ENCODE measurements at regions not wholly inside any gene's neighbourhood (a gene's known extent, or its start where the extent isn't known, plus 50 kb on each side); places are given as distances from the start of the nearest gene placed in this dataset.

DNA sequence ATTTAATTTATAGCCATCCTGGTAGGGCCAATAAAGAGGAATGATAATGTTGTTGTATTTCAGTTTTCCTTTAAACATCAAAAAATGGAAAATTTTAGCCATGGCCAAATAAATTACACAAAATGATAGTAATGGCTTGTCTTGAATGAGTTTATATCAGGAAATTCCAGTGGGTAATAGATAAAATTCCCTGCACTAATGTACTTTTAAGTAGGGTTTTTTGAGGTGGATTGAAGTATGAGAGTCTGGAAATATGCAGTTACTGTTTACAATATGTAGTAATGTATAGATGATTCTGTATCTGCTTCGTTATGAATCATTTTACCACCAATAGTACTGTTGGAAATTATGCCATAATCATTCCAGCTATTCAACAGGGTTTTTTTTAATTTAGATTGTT is 219.4 kb upstream of the ROBO2 start:
- peaks cover 13% of the 10 kb centered on the region for H3K9me3 Mint-ChIP-seq
- POLR2A ChIA-PET = no interaction called here

DNA sequence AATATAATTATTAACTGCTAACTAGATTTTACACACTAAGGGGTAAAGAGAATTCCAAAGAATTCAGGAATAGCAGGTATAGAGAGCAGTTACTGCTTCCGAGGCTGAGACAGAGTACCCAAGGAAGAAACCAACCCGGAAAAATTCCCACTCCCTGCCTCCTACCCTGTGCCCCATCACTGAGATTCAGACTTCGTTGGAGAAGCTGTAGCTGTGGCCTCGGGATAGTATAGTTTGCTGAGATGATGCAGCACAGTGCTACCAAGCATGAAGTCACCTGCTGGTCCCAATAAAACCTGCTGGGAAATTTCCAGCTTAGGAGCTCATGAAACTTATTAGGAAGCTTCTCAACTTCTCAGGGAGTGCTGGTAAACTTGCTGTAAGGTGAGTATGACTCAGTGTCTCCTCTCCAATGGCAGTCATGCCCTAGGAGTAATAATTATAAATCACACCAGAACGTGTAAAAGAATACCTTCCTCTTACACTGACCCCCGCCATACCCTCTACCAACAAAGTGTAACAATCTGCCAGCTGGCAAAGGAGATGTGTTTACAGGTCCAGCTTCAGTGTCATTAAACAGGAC is 215.2 kb upstream of the ROBO2 start:
- H3K27ac Mint-ChIP-seq = no peak overlapping the region
- no peaks in the 10 kb centered on the region for H3K36me3 Mint-ChIP-seq (ENCODE audit: low read depth)
- ChIA-PET POLR2A (no interaction called here), CTCF (no interaction called here)
- H3K4me1 Mint-ChIP-seq = no peaks in the 10 kb centered on the region
- no peak overlapping the region for H3K4me3 Mint-ChIP-seq
- peaks cover 5% of the 10 kb centered on the region for H3K9me3 Mint-ChIP-seq
- H3K27me3 Mint-ChIP-seq = no peaks in the 10 kb centered on the region
- DNase-seq = no peak

More for the DNA sequence above, 219.4 kb upstream of the ROBO2 start:
- no peaks in the 10 kb centered on the region for H3K4me1 Mint-ChIP-seq
- CTCF ChIA-PET = no interaction called here
- no peak overlapping the region for H3K4me3 Mint-ChIP-seq
- no peak for DNase-seq
- no peaks in the 10 kb centered on the region for H3K27me3 Mint-ChIP-seq
- no peak overlapping the region for H3K27ac Mint-ChIP-seq
- no peaks in the 10 kb centered on the region for H3K36me3 Mint-ChIP-seq (ENCODE audit: low read depth)

DNA sequence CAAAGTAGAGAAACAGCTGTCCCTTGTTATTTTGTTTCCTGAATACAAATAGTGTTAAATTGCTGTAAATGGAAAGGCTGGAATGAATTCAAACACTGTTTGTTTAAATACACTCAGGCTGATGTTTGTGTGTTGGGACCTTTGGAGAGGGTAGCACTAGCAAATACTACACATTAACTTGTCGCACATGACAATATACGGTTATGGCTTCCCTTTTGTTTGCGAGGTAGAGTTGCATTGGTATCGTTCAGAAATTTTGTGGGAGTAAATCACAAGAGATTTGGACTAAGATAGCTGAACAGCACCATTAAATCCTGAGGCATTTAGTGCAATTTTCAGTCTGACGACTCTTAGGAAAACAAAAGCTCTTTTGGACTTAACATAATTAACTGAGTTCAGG is 213.0 kb upstream of the ROBO2 start:
- Mint-ChIP-seq H3K4me3 (no peak overlapping the region), H3K4me1 (no peaks in the 10 kb centered on the region), H3K9me3 (peaks cover 5% of the 10 kb centered on the region), H3K36me3 (ENCODE audit: low read depth) (no peaks in the 10 kb centered on the region), H3K27me3 (no peaks in the 10 kb centered on the region), H3K27ac (no peak overlapping the region)
- ChIA-PET POLR2A (no interaction called here), CTCF (no interaction called here)
- DNase-seq = no peak

- Mint-ChIP-seq H3K4me3 (no peak overlapping the region), H3K36me3 (ENCODE audit: low read depth) (no peaks in the 10 kb centered on the region), H3K27me3 (no peaks in the 10 kb centered on the region), H3K27ac (no peak overlapping the region), H3K4me1 (no peaks in the 10 kb centered on the region), H3K9me3 (peaks cover 5% of the 10 kb centered on the region)
- DNase-seq = no peak
- CTCF ChIA-PET = no interaction called here
- POLR2A ChIA-PET = no interaction called here
These were observed 212.1 kb upstream of the ROBO2 start for GRCh38 chr3:76827701-76828226.

DNA sequence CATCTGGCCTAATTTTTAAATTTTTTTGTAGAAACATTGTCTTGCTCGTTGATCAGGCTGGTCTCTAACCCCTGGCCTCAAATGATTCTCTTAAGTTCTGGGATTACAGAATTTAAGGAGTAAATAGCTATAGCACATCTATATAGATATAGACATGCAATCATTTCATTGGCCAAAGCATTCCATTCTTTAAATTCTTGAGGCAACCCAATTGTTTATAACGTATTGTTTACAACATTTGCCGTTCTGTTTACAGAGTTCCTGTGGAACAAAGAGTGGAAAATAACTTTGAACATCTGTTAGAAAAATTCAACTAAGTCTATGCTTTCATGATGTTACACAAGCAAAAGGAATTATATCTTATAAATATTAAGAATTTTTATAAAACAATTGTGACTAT is 205.2 kb upstream of the ROBO2 start:
- CTCF ChIA-PET = no interaction called here
- Mint-ChIP-seq H3K4me3 (no peak overlapping the region), H3K36me3 (ENCODE audit: low read depth) (no peaks in the 10 kb centered on the region), H3K4me1 (no peaks in the 10 kb centered on the region), H3K27me3 (no peaks in the 10 kb centered on the region), H3K27ac (no peak overlapping the region), H3K9me3 (no peaks in the 10 kb centered on the region)
- POLR2A ChIA-PET = no interaction called here
- no peak for DNase-seq

DNA sequence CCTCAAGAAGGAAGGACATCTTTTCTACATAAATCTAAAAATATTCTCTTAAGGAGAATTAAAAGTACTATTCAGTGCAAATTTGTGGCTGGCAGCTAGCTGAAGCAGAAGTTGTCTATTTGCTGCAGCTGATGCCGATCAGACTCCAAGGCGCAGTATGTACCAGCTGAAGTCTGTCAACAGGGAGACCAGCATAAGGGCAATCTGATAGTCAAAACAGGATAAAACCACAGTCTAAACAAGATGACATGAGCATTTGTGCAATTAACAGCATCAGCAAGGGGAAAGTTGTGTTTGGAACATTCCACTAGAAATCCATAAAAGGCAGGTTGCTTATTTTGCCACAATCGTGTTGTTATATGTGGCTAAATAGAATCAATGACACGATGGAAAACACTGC is 198.2 kb upstream of the ROBO2 start:
- Mint-ChIP-seq H3K4me1 (no peaks in the 10 kb centered on the region), H3K9me3 (no peaks in the 10 kb centered on the region), H3K4me3 (no peak overlapping the region), H3K27me3 (no peaks in the 10 kb centered on the region), H3K27ac (no peak overlapping the region), H3K36me3 (ENCODE audit: low read depth) (no peaks in the 10 kb centered on the region)
- ChIA-PET CTCF (no interaction called here), POLR2A (no interaction called here)
- DNase-seq = no peak

DNA sequence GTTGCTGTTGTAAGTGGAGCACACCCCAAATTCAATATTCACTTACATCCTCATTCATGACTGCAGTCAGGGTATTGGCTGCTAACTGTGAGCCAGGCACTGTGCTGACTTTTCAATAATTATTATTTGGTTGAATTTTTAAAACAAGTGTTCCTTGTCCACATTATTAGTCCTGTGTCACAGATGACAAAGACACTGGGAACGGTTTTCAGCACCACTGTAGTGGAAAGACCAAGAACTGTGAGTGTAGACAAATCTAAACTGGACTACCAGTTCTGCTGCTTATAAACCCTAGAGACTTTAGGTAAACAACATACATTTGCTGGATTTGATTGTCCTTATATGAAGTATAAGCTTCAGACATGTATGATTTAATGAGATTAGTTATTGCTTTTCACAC is 197.7 kb upstream of the ROBO2 start:
- H3K4me1 Mint-ChIP-seq = no peaks in the 10 kb centered on the region
- H3K9me3 Mint-ChIP-seq = no peaks in the 10 kb centered on the region
- H3K27me3 Mint-ChIP-seq = no peaks in the 10 kb centered on the region
- no peak for DNase-seq
- H3K4me3 Mint-ChIP-seq = no peak overlapping the region
- POLR2A ChIA-PET = no interaction called here
- no peak overlapping the region for H3K27ac Mint-ChIP-seq
- CTCF ChIA-PET = no interaction called here
- no peaks in the 10 kb centered on the region for H3K36me3 Mint-ChIP-seq (ENCODE audit: low read depth)

DNA sequence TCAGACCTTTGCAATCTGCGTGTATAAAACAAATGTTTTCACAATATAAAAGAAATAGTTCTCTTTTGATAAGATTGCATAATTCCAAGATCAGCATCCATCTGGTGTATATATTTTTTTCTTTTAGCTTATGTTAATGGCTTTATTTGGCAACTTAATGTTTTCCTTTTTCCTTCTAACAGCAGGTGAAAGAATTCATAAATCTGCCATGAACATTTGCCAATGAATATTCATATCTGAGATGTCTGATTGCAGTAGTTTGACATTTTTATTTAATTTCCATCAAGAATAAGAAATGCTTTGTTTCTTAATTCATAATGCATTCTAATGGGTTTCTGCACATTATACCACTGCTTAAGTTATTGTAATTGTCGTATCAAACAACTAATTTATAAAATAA is 184.4 kb upstream of the ROBO2 start:
- no peak for DNase-seq
- CTCF ChIA-PET = no interaction called here
- no peak overlapping the region for H3K27ac Mint-ChIP-seq
- no peak overlapping the region for H3K4me3 Mint-ChIP-seq
- peaks cover 2% of the 10 kb centered on the region for H3K9me3 Mint-ChIP-seq
- POLR2A ChIA-PET = no interaction called here
- H3K27me3 Mint-ChIP-seq = no peaks in the 10 kb centered on the region
- H3K36me3 Mint-ChIP-seq (ENCODE audit: low read depth) = no peaks in the 10 kb centered on the region
- H3K4me1 Mint-ChIP-seq = no peaks in the 10 kb centered on the region

DNA sequence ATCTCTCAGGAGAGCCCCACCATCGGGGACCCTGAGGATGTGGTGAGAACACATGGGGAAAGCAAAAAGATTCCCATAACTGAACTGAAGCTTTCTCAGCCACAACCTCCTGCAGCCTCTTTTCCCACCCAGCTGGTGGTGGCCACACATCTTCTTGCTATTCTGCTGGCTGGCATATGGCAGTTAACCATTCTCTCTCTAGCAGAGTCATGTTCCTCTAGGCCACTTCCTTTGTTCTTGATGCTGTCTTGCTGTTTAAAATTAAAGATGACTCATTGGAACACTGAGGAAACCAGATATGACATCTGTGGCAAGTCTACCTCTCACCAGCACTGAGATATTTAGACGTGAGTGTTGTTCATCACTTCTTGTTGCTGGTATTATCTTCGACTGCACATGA is 180.3 kb upstream of the ROBO2 start:
- ChIA-PET CTCF (no interaction called here), POLR2A (interaction anchor here (0.6 kb wide), 1 partner anchor 1173 kb away, joined by 3 read pairs; no protein-coding TSS in a partner anchor)
- no peaks in the 10 kb centered on the region for H3K36me3 Mint-ChIP-seq (ENCODE audit: low read depth)
- no peak for DNase-seq
- H3K4me3 Mint-ChIP-seq = no peak overlapping the region
- H3K9me3 Mint-ChIP-seq = no peaks in the 10 kb centered on the region
- no peak overlapping the region for H3K27ac Mint-ChIP-seq
- no peaks in the 10 kb centered on the region for H3K4me1 Mint-ChIP-seq
- no peaks in the 10 kb centered on the region for H3K27me3 Mint-ChIP-seq

- DNase-seq = no peak
- no peak overlapping the region for H3K4me3 Mint-ChIP-seq
- CTCF ChIA-PET = no interaction called here
- H3K36me3 Mint-ChIP-seq (ENCODE audit: low read depth) = no peaks in the 10 kb centered on the region
- H3K4me1 Mint-ChIP-seq = no peaks in the 10 kb centered on the region
- POLR2A ChIA-PET = no interaction called here
- H3K9me3 Mint-ChIP-seq = no peaks in the 10 kb centered on the region
- H3K27ac Mint-ChIP-seq = no peak overlapping the region
- H3K27me3 Mint-ChIP-seq = no peaks in the 10 kb centered on the region
These were observed 175.5 kb upstream of the ROBO2 start for GRCh38 chr3:76864355-76864754.

DNA sequence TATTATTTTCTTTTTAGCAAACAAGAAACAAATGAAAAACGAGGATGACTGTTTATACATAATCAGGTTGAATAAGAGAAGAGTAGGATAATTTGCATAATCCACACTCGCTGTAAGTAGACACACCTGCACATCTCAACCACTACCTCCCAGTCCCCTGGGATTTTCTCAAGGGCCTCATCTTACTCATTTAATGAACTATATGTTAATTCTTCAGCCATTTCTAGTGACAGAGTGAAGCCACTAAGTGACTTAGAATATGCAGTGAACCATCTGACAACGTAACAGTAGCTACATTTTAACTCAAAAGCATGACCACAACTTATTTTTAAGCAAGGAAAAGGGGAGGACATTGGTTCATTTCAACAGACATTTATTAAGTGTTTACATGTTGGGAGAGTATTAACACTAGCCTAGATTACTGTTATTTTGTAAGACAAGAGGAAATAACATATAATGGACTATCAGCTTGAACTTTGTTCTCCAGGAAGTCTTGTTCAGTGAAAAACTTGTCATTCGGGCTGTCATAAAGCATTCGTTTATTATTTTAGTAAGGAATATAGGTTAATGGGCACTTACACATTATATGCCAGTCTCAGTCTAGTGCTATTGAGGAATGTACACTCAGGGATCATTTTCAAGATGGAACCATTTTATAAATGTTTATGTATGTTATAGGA is 173.0 kb upstream of the ROBO2 start:
- no peaks in the 10 kb centered on the region for H3K36me3 Mint-ChIP-seq (ENCODE audit: low read depth)
- ChIA-PET CTCF (no interaction called here), POLR2A (no interaction called here)
- H3K27ac Mint-ChIP-seq = no peak overlapping the region
- no peaks in the 10 kb centered on the region for H3K27me3 Mint-ChIP-seq
- H3K4me3 Mint-ChIP-seq = no peak overlapping the region
- no peaks in the 10 kb centered on the region for H3K4me1 Mint-ChIP-seq
- no peaks in the 10 kb centered on the region for H3K9me3 Mint-ChIP-seq
- no peak for DNase-seq

GRCh38 chr3:76869726-76870384 is 170.0 kb upstream of the ROBO2 start:
- H3K36me3 Mint-ChIP-seq (ENCODE audit: low read depth) = no peaks in the 10 kb centered on the region
- no peaks in the 10 kb centered on the region for H3K9me3 Mint-ChIP-seq
- no peak overlapping the region for H3K4me3 Mint-ChIP-seq
- no peaks in the 10 kb centered on the region for H3K27me3 Mint-ChIP-seq
- ChIA-PET POLR2A (no interaction called here), CTCF (no interaction called here)
- no peaks in the 10 kb centered on the region for H3K4me1 Mint-ChIP-seq
- H3K27ac Mint-ChIP-seq = no peak overlapping the region
- DNase-seq = no peak

- H3K4me1 Mint-ChIP-seq = no peaks in the 10 kb centered on the region
These were observed 168.2 kb upstream of the ROBO2 start for GRCh38 chr3:76871655-76872054.

GRCh38 chr3:76872999-76873398 is 166.9 kb upstream of the ROBO2 start:
- H3K27me3 Mint-ChIP-seq = no peaks in the 10 kb centered on the region
- no peak for DNase-seq

More at GRCh38 chr3:76871655-76872054, 168.2 kb upstream of the ROBO2 start:
- no peak overlapping the region for H3K27ac Mint-ChIP-seq
- ChIA-PET CTCF (no interaction called here), POLR2A (no interaction called here)
- H3K4me3 Mint-ChIP-seq = no peak overlapping the region
- no peaks in the 10 kb centered on the region for H3K27me3 Mint-ChIP-seq
- no peak for DNase-seq
- no peaks in the 10 kb centered on the region for H3K9me3 Mint-ChIP-seq
- no peaks in the 10 kb centered on the region for H3K36me3 Mint-ChIP-seq (ENCODE audit: low read depth)

More at GRCh38 chr3:76872999-76873398, 166.9 kb upstream of the ROBO2 start:
- Mint-ChIP-seq H3K36me3 (ENCODE audit: low read depth) (no peaks in the 10 kb centered on the region), H3K27ac (no peak overlapping the region), H3K4me3 (no peak overlapping the region), H3K4me1 (no peaks in the 10 kb centered on the region), H3K9me3 (peaks cover 9% of the 10 kb centered on the region)
- POLR2A ChIA-PET = no interaction called here
- CTCF ChIA-PET = no interaction called here

Data from activated CD4-positive, alpha-beta T cell treated with anti-CD3 and anti-CD28 coated beads, Interleukin-2, amount 10 ng/mL, durations not matched to agents 7 days and 5 days (primary cell).